Liver (tissue), 8 donors: ENCODE measurements at regions not wholly inside any gene's neighbourhood (a gene's known extent, or its start where the extent isn't known, plus 50 kb on each side); places are given as distances from the start of the nearest gene placed in this dataset.

Experiments
- DNase-seq: peaks from one replicate; pipeline ENCODE4 v3.0.0-alpha.2; 2017; ENCODE audit warnings: low spot score
- H3K27ac ChIP-seq, 2 donors: one replicate each; pipeline ENCODE4 v1.7.0; 2013; ENCODE audit warnings: inconsistent platforms in 2 of 2, low read length in 2 of 2, control low read depth in 1 of 2, low read depth in 1 of 2, mild to moderate bottlenecking in 1 of 2
- H3K27me3 ChIP-seq, 4 donors: one replicate each; pipeline versions ENCODE4 v1.6.1 to v1.7.0; 2013; ENCODE audit warnings: low read length in 3 of 4, inconsistent platforms in 1 of 4, mild to moderate bottlenecking in 1 of 4, moderate library complexity in 1 of 4; ENCODE audit not compliant: control insufficient read depth in 4 of 4, insufficient read depth in 4 of 4
- H3K36me3 ChIP-seq, 4 donors: one replicate each; pipeline versions ENCODE4 v1.6.1 to v1.7.0; 2013; ENCODE audit warnings: low read length in 3 of 4, mild to moderate bottlenecking in 3 of 4, low read depth in 1 of 4, moderate library complexity in 1 of 4; ENCODE audit not compliant: control insufficient read depth in 4 of 4, insufficient read depth in 3 of 4
- H3K4me1 ChIP-seq, 4 donors: one replicate each; pipeline versions ENCODE4 v1.6.1 to v1.7.0; 2013; ENCODE audit warnings: low read length in 3 of 4, mild to moderate bottlenecking in 3 of 4, moderate library complexity in 1 of 4; ENCODE audit not compliant: control insufficient read depth in 4 of 4, insufficient read depth in 4 of 4
- H3K4me3 ChIP-seq, 3 donors: one replicate each; pipeline versions ENCODE4 v1.6.1 to v1.7.0; 2013; ENCODE audit warnings: low read length in 3 of 3, control low read depth in 1 of 3, low read depth in 1 of 3, mild to moderate bottlenecking in 1 of 3
- H3K9ac ChIP-seq, 2 donors: one replicate each; pipeline ENCODE4 v1.7.0; 2013; ENCODE audit warnings: low read length in 2 of 2, mild to moderate bottlenecking in 2 of 2, moderate library complexity in 2 of 2, control low read depth in 1 of 2, low read depth in 1 of 2
- H3K9me3 ChIP-seq, 4 donors: one replicate each; pipeline versions ENCODE4 v1.6.1 to v1.7.0; 2013; ENCODE audit warnings: low read length in 3 of 4; ENCODE audit not compliant: control insufficient read depth in 4 of 4
- FOXA1 ChIP-seq: IDR thresholded peaks from 2 replicates; pipeline ENCODE4 v1.6.1; 2016; ENCODE audit warnings: antibody characterized with exemption
- GABPA ChIP-seq, 2 donors: IDR thresholded peaks in 1 of 2; conservative IDR thresholded peaks in 1 of 2; 2 replicates each; pipeline ENCODE4 v1.6.1; 2016; ENCODE audit warnings: antibody characterized with exemption in 2 of 2, mild to moderate bottlenecking in 1 of 2, moderate library complexity in 1 of 2
- HNF4A ChIP-seq, 2 donors: conservative IDR thresholded peaks; 2 replicates each; pipeline ENCODE4 v1.6.1; 2016; ENCODE audit warnings: antibody characterized with exemption in 2 of 2, mild to moderate bottlenecking in 2 of 2
- HNF4G ChIP-seq: IDR thresholded peaks from 2 replicates; pipeline ENCODE4 v1.6.1; 2016; ENCODE audit warnings: antibody characterized with exemption
- JUND ChIP-seq, 2 donors: IDR thresholded peaks; 2 replicates each; pipeline ENCODE4 v1.6.1; 2016; ENCODE audit warnings: antibody characterized with exemption in 2 of 2
- NR2F2 ChIP-seq: IDR thresholded peaks from 2 replicates; pipeline ENCODE4 v1.6.1; 2016; ENCODE audit warnings: antibody characterized with exemption
- RAD21 ChIP-seq, 2 donors: IDR thresholded peaks; 2 replicates each; pipeline ENCODE4 v1.6.1; 2016; ENCODE audit warnings: antibody characterized with exemption in 2 of 2, mild to moderate bottlenecking in 2 of 2
- RXRA ChIP-seq, 2 donors: IDR thresholded peaks; 2 replicates each; pipeline ENCODE4 v1.6.1; 2017 to 2018; ENCODE audit warnings: antibody characterized with exemption in 2 of 2, mild to moderate bottlenecking in 1 of 2
- TAF1 ChIP-seq: conservative IDR thresholded peaks from 2 replicates; pipeline ENCODE4 v1.6.1; 2016; ENCODE audit warnings: antibody characterized with exemption, mild to moderate bottlenecking
- YY1 ChIP-seq: IDR thresholded peaks from 2 replicates; pipeline ENCODE4 v1.6.1; 2016; ENCODE audit warnings: antibody characterized with exemption, mild to moderate bottlenecking
- WGBS: extraction: QIAGEN DNeasy Blood & Tissue Kit; methylation state at CpG from one replicate; pipeline ENCODE4 v1.1.7; 2013; 5-methylcytosine and 5-hydroxymethylcytosine counted together
- TF ChIP-seq, protein P1 (sequence below): IDR thresholded peaks from 2 replicates; pipeline ENCODE4 v1.6.1; 2016; ENCODE audit warnings: antibody characterized with exemption
- TF ChIP-seq, protein P2 (sequence below): IDR thresholded peaks from 2 replicates; pipeline ENCODE4 v1.6.1; 2016; ENCODE audit warnings: antibody characterized with exemption
- TF ChIP-seq, protein P3 (sequence below): fragments of 150-350 bp; IDR thresholded peaks from 2 replicates; pipeline ENCODE4 v1.5.1; 2017; ENCODE audit warnings: improper control_type of control experiment, low read depth, low read length; ENCODE audit not compliant: missing input control
- TF ChIP-seq, protein P4 (sequence below): IDR thresholded peaks from 2 replicates; pipeline ENCODE4 v1.6.1; 2016; ENCODE audit warnings: antibody characterized with exemption, mild to moderate bottlenecking
- TF ChIP-seq, protein P5 (sequence below): IDR thresholded peaks from 2 replicates; pipeline ENCODE4 v1.6.1; 2016; ENCODE audit warnings: antibody characterized with exemption
- donor health status: healthy.
- donor health status: healthy.
- donor health status: healthy.
- donor health status: healthy.
- donor health status: healthy.

DNA sequence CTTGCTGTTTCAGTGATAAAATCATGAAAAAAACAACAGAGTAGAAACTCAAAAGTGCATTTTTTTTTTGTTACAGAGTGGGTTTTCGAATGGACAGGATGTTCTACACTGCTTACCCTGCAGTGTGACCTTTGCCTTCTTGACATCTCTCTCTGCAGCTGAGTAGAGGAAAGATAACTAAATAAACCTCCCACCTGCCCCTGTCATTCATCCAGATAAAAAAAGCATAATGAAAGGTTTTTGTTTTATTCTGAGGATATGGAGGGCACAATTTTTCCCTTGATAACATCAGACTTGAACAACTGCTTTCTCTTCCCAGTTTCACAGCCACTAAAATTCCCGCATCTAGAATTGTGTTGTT lies 193.6 kb upstream of the FOXQ1 start:
- DNase-seq: no peak
- peak overlapping the region in 1 of 2 donors; percentile 52 for H3K27ac ChIP-seq
- no peak overlapping the region for H3K4me3 ChIP-seq
- no peaks in the 10 kb centered on the region for H3K9me3 ChIP-seq
- no peaks in the 10 kb centered on the region for H3K27me3 ChIP-seq
- H3K4me1 ChIP-seq: peaks cover 2 to 13% (median 7%) of the 10 kb centered on the region in 4 donors
- TF ChIP-seq, protein P1, sequence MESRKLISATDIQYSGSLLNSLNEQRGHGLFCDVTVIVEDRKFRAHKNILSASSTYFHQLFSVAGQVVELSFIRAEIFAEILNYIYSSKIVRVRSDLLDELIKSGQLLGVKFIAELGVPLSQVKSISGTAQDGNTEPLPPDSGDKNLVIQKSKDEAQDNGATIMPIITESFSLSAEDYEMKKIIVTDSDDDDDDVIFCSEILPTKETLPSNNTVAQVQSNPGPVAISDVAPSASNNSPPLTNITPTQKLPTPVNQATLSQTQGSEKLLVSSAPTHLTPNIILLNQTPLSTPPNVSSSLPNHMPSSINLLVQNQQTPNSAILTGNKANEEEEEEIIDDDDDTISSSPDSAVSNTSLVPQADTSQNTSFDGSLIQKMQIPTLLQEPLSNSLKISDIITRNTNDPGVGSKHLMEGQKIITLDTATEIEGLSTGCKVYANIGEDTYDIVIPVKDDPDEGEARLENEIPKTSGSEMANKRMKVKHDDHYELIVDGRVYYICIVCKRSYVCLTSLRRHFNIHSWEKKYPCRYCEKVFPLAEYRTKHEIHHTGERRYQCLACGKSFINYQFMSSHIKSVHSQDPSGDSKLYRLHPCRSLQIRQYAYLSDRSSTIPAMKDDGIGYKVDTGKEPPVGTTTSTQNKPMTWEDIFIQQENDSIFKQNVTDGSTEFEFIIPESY: no peak
- TF ChIP-seq FOXA1 (no peak), GABPA (IDR thresholded peaks at IDR 0.05 in 1 of 2, conservative IDR thresholded peaks at IDR 0.05 in 1 of 2) (no peak), YY1 (no peak), NR2F2 (peak; percentile 61), HNF4A (conservative IDR thresholded peaks at IDR 0.05) (peak in 1 of 2 donors; percentile 55), RAD21 (IDR thresholded peaks at IDR 0.05) (no peak), RXRA (IDR thresholded peaks at IDR 0.05) (peak in 1 of 2 donors; percentile 64), JUND (IDR thresholded peaks at IDR 0.05) (no peak), HNF4G (no peak)
- TF ChIP-seq, protein P2, sequence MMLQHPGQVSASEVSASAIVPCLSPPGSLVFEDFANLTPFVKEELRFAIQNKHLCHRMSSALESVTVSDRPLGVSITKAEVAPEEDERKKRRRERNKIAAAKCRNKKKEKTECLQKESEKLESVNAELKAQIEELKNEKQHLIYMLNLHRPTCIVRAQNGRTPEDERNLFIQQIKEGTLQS: no peak
- TF ChIP-seq, protein P3, sequence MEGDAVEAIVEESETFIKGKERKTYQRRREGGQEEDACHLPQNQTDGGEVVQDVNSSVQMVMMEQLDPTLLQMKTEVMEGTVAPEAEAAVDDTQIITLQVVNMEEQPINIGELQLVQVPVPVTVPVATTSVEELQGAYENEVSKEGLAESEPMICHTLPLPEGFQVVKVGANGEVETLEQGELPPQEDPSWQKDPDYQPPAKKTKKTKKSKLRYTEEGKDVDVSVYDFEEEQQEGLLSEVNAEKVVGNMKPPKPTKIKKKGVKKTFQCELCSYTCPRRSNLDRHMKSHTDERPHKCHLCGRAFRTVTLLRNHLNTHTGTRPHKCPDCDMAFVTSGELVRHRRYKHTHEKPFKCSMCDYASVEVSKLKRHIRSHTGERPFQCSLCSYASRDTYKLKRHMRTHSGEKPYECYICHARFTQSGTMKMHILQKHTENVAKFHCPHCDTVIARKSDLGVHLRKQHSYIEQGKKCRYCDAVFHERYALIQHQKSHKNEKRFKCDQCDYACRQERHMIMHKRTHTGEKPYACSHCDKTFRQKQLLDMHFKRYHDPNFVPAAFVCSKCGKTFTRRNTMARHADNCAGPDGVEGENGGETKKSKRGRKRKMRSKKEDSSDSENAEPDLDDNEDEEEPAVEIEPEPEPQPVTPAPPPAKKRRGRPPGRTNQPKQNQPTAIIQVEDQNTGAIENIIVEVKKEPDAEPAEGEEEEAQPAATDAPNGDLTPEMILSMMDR: no peak
- H3K36me3 ChIP-seq: no peaks in the 10 kb centered on the region
- H3K9ac ChIP-seq: no peak overlapping the region
- WGBS: 32% methylated on average over 2 of the region's 2 CpGs

DNA sequence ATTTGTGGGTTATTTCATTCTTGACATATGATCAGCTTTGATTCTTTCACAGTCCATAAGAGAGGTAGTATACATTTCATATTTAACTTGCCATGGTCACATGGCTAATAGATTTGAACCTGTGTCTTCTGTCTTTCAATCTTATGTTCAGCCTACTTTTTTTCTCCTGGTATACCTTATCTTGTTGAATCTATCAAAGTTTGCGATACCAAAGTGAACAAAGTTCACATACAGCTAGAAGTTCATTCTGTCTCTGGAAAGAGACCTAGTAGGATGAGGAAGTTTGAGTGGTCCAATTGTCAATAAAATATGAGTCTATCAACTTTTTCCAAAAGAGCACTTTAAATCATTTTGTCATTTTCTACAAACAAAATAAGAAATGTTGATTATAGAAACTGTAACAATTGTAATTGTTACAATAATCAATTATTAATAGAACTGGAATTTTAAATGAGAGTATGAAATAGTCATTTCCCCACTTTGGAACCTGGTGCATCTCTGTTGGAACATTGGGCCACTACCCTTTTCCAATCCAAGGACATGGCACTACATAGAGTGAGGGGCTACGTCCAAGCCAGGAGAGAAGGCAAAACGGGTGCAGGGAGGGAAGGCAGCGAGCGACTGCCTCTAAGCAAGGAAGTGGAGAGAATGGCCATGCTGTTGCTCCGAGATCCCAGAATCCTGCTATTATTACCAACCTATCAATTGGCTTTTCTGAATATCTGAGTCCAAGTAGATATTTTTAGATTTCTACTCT lies 194.2 kb upstream of the FOXQ1 start:
- Histone ChIP-seq H3K4me1 (peaks cover 2 to 13% (median 7%) of the 10 kb centered on the region in 4 donors), H3K4me3 (no peak overlapping the region), H3K9me3 (no peaks in the 10 kb centered on the region), H3K27ac (peak overlapping the region in 1 of 2 donors; percentile 52), H3K9ac (no peak overlapping the region), H3K36me3 (no peaks in the 10 kb centered on the region), H3K27me3 (no peaks in the 10 kb centered on the region)
- 43% methylated on average over 6 of the region's 6 CpGs for WGBS
- DNase-seq: no peak
- TF ChIP-seq HNF4G (no peak), RXRA (IDR thresholded peaks at IDR 0.05) (peak in 1 of 2 donors; percentile 24), HNF4A (conservative IDR thresholded peaks at IDR 0.05) (peak in 1 of 2 donors; percentile 52), TAF1 (no peak), FOXA1 (no peak), RAD21 (IDR thresholded peaks at IDR 0.05) (no peak), NR2F2 (no peak)
- TF ChIP-seq, protein P4, sequence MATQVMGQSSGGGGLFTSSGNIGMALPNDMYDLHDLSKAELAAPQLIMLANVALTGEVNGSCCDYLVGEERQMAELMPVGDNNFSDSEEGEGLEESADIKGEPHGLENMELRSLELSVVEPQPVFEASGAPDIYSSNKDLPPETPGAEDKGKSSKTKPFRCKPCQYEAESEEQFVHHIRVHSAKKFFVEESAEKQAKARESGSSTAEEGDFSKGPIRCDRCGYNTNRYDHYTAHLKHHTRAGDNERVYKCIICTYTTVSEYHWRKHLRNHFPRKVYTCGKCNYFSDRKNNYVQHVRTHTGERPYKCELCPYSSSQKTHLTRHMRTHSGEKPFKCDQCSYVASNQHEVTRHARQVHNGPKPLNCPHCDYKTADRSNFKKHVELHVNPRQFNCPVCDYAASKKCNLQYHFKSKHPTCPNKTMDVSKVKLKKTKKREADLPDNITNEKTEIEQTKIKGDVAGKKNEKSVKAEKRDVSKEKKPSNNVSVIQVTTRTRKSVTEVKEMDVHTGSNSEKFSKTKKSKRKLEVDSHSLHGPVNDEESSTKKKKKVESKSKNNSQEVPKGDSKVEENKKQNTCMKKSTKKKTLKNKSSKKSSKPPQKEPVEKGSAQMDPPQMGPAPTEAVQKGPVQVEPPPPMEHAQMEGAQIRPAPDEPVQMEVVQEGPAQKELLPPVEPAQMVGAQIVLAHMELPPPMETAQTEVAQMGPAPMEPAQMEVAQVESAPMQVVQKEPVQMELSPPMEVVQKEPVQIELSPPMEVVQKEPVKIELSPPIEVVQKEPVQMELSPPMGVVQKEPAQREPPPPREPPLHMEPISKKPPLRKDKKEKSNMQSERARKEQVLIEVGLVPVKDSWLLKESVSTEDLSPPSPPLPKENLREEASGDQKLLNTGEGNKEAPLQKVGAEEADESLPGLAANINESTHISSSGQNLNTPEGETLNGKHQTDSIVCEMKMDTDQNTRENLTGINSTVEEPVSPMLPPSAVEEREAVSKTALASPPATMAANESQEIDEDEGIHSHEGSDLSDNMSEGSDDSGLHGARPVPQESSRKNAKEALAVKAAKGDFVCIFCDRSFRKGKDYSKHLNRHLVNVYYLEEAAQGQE: no peak
- TF ChIP-seq, protein P5, sequence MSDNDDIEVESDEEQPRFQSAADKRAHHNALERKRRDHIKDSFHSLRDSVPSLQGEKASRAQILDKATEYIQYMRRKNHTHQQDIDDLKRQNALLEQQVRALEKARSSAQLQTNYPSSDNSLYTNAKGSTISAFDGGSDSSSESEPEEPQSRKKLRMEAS: no peak
